Breast epithelium (tissue), 4 donors: ENCODE measurements at regions not wholly inside any gene's neighbourhood (a gene's known extent, or its start where the extent isn't known, plus 50 kb on each side); places are given as distances from the start of the nearest gene placed in this dataset.

Experiments
- DNase-seq, 2 donors: peaks; one replicate each; pipeline ENCODE4 v3.0.0-alpha.2; 2019; ENCODE audit warnings: low spot score in 2 of 2
- H3K27ac ChIP-seq, 2 donors: fragments of 200-600 bp; sonication (generic) in 1 of 2; one replicate each; pipeline ENCODE4 v1.5.1; 2016 to 2019; ENCODE audit warnings: mild to moderate bottlenecking in 1 of 2
- H3K27me3 ChIP-seq, 2 donors: fragments of 200-600 bp; sonication (generic) in 1 of 2; one replicate each; pipeline versions ENCODE4 v1.5.1 to v1.6.0; 2017 to 2019; ENCODE audit warnings: control low read depth in 1 of 2, mild to moderate bottlenecking in 1 of 2
- H3K36me3 ChIP-seq: fragments of 200-600 bp; one replicate; pipeline ENCODE4 v1.5.1; 2019
- H3K4me1 ChIP-seq, 2 donors: fragments of 200-600 bp; sonication (generic); one replicate each; pipeline ENCODE4 v1.5.1; 2016 to 2019; ENCODE audit warnings: control low read depth in 1 of 2
- H3K4me3 ChIP-seq, 3 donors: fragments of 200-600 bp; sonication (generic); 1 replicate in 2 of 3; 2 replicates in 1 of 3; pipeline ENCODE4 v1.5.1; 2016 to 2019; ENCODE audit warnings: mild to moderate bottlenecking in 3 of 3, moderate library complexity in 2 of 3
- H3K9me3 ChIP-seq, 2 donors: fragments of 200-600 bp; sonication (generic) in 1 of 2; one replicate each; pipeline ENCODE4 v1.5.1; 2016 to 2019; ENCODE audit warnings: control low read depth in 1 of 2
- CTCF ChIP-seq, 3 donors: fragments of 450-650 bp; IDR thresholded peaks; one replicate each; pipeline ENCODE4 v1.5.1; 2016 to 2017; ENCODE audit warnings: antibody characterized with exemption in 3 of 3, mild to moderate bottlenecking in 3 of 3, moderate library complexity in 3 of 3
- POLR2A ChIP-seq: fragments of 450-650 bp; IDR thresholded peaks from one replicate; pipeline ENCODE4 v1.6.1; 2016; ENCODE audit warnings: antibody characterized with exemption, mild to moderate bottlenecking, moderate library complexity
- POLR2AphosphoS5 ChIP-seq, 3 donors: sonication (generic); formaldehyde crosslinking; IDR thresholded peaks; one replicate each; pipeline ENCODE4 v1.6.1; 2017; ENCODE audit warnings: antibody characterized with exemption in 3 of 3
- intact Hi-C: fragments of 100-400 bp; cut with DNase I; formaldehyde crosslinking; loops from one replicate; pipeline ENCODE4 v1.15.1; 2023; ENCODE audit warnings: low total_unique reads

- intact Hi-C loops, result no loop called here
- no peak for DNase-seq
- Histone ChIP-seq H3K27ac (no peak overlapping the region), H3K36me3 (no peaks in the 10 kb centered on the region), H3K4me1 (no peaks in the 10 kb centered on the region), H3K9me3 (no peaks in the 10 kb centered on the region), H3K27me3 (no peaks in the 10 kb centered on the region), H3K4me3 (no peak overlapping the region)
- no peak for TF ChIP-seq CTCF (IDR thresholded peaks at IDR 0.05)
- no peak for TF ChIP-seq POLR2A
- TF ChIP-seq POLR2AphosphoS5 (IDR thresholded peaks at IDR 0.05), result no peak
These were observed 600.4 kb upstream of the CADM1 start for GRCh38 chr11:116104498-116105174.

GRCh38 chr11:116101902-116102301 lies 597.7 kb upstream of the CADM1 start:
- Histone ChIP-seq H3K4me1 (no peaks in the 10 kb centered on the region), H3K27me3 (peaks cover 0 to under 1% of the 10 kb centered on the region in 2 donors), H3K27ac (no peak overlapping the region), H3K4me3 (no peak overlapping the region), H3K36me3 (no peaks in the 10 kb centered on the region), H3K9me3 (no peaks in the 10 kb centered on the region)
- intact Hi-C loops, result no loop called here
- TF ChIP-seq POLR2AphosphoS5 (IDR thresholded peaks at IDR 0.05) (no peak), POLR2A (no peak), CTCF (IDR thresholded peaks at IDR 0.05) (no peak)
- no peak for DNase-seq

- intact Hi-C loops, result no loop called here
- H3K4me3 ChIP-seq, result no peak overlapping the region
- no peak overlapping the region for H3K27ac ChIP-seq
- no peaks in the 10 kb centered on the region for H3K4me1 ChIP-seq
- H3K36me3 ChIP-seq, result no peaks in the 10 kb centered on the region
- peaks cover 0 to 4% of the 10 kb centered on the region in 2 donors for H3K27me3 ChIP-seq
- TF ChIP-seq POLR2A, result no peak
- TF ChIP-seq POLR2AphosphoS5 (IDR thresholded peaks at IDR 0.05), result no peak
- no peak for TF ChIP-seq CTCF (IDR thresholded peaks at IDR 0.05)
- DNase-seq, result no peak
- no peaks in the 10 kb centered on the region for H3K9me3 ChIP-seq
These were observed 595.8 kb upstream of the CADM1 start for GRCh38 chr11:116100016-116100415.

- no peak for DNase-seq
- H3K27me3 ChIP-seq, result peaks cover 0 to 4% of the 10 kb centered on the region in 2 donors
- no peaks in the 10 kb centered on the region for H3K36me3 ChIP-seq
- H3K4me3 ChIP-seq, result no peak overlapping the region
- H3K9me3 ChIP-seq, result no peaks in the 10 kb centered on the region
- intact Hi-C loops, result no loop called here
- H3K4me1 ChIP-seq, result no peaks in the 10 kb centered on the region
- H3K27ac ChIP-seq, result no peak overlapping the region
- no peak for TF ChIP-seq POLR2AphosphoS5 (IDR thresholded peaks at IDR 0.05)
- no peak for TF ChIP-seq CTCF (IDR thresholded peaks at IDR 0.05)
- no peak for TF ChIP-seq POLR2A
These were observed 595.3 kb upstream of the CADM1 start for GRCh38 chr11:116099541-116099940.

GRCh38 chr11:116096272-116096995 lies 592.2 kb upstream of the CADM1 start:
- intact Hi-C loops, result no loop called here
- Histone ChIP-seq H3K4me3 (no peak overlapping the region), H3K4me1 (no peaks in the 10 kb centered on the region), H3K27ac (no peak overlapping the region), H3K36me3 (no peaks in the 10 kb centered on the region), H3K9me3 (no peaks in the 10 kb centered on the region), H3K27me3 (peaks cover 0 to 4% of the 10 kb centered on the region in 2 donors)
- TF ChIP-seq POLR2AphosphoS5 (IDR thresholded peaks at IDR 0.05), result no peak
- no peak for DNase-seq
